GM12873 (cell line): ENCODE measurements at regions not wholly inside any gene's neighbourhood (a gene's known extent, or its start where the extent isn't known, plus 50 kb on each side); places are given as distances from the start of the nearest gene placed in this dataset.

Experiments used
- TF ChIP-seq, protein P1 (sequence below): IDR thresholded peaks from 2 replicates; pipeline ENCODE4 v1.5.1; 2012; ENCODE audit warnings: low read depth, mild to moderate bottlenecking, moderate library complexity, low read length, control low read depth; ENCODE audit not compliant: insufficient read depth; ENCODE audit errors: missing control alignments

DNA sequence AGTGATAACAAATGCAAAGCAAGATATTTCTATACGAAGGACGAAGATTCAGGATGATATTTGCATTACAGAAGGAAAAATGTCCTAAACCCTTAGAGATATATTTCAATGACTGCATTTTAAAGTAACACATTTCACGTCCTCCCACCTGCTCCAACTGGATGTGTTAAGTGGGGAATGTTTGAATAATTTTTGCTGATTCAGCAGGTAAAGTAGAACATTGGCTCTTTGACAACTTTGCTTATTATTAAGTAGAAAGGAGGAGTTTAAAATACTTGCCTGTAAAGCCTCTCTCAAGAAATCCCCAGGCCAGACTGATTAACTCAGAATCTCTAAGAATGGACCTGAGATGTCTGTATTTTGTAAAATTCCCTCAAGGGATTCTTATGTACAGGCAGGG is 1165.2 kb upstream of the PRKX start:
- TF ChIP-seq, protein P1, sequence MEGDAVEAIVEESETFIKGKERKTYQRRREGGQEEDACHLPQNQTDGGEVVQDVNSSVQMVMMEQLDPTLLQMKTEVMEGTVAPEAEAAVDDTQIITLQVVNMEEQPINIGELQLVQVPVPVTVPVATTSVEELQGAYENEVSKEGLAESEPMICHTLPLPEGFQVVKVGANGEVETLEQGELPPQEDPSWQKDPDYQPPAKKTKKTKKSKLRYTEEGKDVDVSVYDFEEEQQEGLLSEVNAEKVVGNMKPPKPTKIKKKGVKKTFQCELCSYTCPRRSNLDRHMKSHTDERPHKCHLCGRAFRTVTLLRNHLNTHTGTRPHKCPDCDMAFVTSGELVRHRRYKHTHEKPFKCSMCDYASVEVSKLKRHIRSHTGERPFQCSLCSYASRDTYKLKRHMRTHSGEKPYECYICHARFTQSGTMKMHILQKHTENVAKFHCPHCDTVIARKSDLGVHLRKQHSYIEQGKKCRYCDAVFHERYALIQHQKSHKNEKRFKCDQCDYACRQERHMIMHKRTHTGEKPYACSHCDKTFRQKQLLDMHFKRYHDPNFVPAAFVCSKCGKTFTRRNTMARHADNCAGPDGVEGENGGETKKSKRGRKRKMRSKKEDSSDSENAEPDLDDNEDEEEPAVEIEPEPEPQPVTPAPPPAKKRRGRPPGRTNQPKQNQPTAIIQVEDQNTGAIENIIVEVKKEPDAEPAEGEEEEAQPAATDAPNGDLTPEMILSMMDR, result no peak

DNA sequence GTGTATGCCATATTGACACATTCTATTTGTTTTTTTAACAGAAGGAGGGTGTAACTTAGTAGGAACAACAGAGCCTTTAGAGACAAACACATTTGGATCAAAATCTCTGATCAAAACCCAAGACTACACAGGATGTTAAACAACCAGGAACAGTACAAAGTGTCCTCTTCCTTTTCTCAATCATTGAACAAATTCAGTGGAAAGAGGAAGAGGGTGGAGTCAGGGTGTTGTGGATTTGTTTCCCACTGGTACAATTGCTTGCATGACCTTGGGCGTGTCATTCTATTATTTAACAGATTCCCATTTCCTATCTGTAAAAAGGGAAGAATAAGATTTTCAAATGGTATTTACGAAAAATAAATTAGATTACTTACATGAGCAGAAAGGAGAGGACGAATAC is 1162.8 kb upstream of the PRKX start:
- TF ChIP-seq, protein P1, result no peak

DNA sequence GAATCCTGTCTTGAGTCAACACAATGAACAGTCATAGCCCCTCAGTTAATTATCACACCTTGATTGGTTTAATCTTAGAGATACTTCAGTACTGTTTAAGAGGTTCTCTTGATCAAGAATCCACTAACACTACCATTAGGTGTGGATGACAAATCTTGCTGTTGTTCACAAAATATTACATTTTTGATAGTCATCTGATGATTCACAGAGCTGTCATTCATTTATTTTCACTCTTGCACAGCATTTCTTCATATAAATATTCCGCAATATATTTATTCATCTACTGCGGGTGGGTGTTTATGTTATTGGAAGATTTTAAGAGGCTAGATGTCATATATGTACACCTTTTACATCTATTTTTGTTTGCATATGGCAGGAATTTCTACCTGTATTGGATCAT is 1138.1 kb upstream of the PRKX start:
- TF ChIP-seq, protein P1, result no peak

DNA sequence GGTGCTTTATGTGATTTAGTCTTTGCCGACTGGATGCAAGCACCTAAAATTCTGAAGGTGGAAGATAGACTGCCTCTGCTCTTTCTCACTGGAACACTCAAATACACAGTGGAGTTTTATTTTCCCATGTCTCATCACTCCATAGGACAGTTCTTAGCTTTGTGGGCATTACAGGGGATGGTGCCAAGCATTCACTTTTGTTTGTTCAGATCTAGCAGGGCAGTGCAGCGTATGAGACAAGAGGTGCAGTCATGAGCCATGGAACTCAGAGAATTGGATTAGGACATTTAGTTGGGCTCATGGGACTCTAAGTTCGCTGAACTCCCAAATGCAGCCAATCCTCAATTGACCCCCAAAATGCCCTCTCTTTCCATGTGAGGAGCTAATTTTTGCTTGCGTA is 1136.9 kb upstream of the PRKX start:
- TF ChIP-seq, protein P1, result no peak

DNA sequence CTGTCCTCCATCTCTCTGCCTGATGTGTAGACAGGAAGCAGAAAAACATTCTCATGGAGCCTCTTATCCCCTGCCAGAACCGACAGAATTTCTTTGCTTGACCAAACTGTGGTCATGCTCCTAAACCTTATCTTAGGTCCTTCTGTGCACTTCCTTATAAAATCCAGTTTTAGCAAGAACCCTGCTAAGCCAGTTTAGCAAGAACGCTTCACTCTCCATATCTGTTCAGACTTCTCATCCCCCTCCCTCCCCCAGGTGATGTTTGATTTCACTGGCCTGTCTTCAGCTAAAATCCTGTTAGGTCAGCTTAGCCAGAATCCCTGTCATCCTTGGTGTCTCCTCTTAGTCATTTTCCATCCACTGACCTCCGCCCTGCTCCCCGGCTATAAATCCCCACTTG is 1130.9 kb upstream of the PRKX start:
- TF ChIP-seq, protein P1, result no peak

DNA sequence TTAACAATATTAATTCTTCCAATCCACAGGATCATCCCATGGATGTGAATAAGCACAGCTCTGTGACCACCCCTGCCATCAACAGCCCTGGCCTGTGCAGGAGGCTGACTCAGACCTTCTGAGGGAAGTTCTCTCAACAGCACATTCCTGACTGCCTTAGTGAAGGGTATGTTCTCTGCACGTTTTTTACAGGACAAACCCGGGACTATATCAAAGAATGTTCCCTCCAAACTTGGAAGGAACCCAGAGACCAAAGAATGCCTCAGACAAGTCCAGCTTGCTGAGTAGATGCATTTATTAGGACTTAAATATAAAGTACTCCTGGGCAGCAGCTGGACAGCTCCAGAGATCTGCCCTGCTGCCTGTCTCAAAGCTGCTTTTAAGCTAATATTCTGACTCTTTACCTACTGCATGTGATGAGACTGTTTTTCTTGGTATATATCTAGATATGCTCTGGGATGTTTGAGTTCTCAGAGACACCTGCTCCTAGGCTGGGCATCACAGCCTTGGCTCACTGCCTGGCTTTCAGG is 1127.8 kb upstream of the PRKX start:
- TF ChIP-seq, protein P1, result no peak

DNA sequence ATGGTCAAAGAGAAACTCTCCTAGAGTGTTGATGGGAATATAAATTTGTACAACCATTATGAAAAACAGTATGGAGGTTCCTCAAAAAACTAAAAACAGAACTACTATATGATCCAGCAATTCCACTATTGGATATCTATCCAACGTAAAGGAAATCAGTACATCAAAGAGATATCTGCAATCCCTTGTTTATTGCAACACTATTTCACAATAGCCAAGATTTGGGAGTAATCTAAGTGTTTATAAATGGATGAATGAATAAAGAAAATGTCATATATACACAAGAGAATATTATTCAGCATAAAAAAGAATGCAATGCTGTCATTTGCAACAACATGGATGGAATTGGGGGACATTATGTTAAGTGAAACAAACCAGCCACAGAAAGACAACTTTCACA is 1118.1 kb upstream of the PRKX start:
- TF ChIP-seq, protein P1, result no peak
